ENCODE measurements at regions not wholly inside any gene's neighbourhood (a gene's known extent, or its start where the extent isn't known, plus 50 kb on each side); places are given as distances from the start of the nearest gene placed in this dataset.

DNA sequence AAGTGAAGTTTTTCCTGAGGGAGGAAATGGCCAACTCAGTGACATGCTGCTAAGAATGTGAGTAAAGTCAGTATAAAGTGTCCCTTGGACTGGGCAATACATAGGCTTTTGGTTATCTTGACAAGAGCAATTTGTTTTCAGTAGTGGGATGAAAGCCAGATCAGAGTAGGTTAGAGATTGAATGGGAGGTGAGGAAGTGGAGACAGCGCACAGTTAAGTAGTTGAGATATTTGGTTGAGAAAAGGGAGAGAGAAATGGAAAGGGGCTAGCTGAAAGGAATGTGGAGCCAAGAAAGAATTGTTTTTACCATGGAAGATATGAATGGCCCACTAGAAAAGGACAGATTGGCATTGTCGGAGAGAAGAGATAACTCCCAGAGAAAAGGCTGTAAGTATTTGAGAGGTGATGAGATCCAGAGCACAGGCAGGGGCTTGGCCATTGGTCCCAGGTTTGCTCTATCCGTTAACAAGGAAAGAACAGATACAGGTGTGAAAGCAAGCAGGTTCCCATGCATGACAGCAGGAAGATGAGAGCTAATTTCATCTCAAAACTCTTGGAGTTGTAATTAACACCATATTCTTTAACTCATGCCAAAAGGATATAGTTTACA, 392.0 kb downstream of the NR2F1-AS1 start:
- no peaks in the 10 kb centered on the region for H3K79me1 ChIP-seq (ENCODE audit: low read length)
- H2AK5ac ChIP-seq (ENCODE audit: low read length): no peak overlapping the region
- no peak overlapping the region for H3K14ac ChIP-seq (ENCODE audit: low read length)
- H3K79me2 ChIP-seq (ENCODE audit: control insufficient read depth, insufficient read depth, low read length, poor library complexity): no peaks in the 10 kb centered on the region
- H2AFZ ChIP-seq (ENCODE audit: insufficient read depth, low read length, poor library complexity): no peak overlapping the region
- H2BK120ac ChIP-seq (ENCODE audit: insufficient read depth, low read length, poor library complexity): no peak overlapping the region
- no peak overlapping the region for H3K27ac ChIP-seq (ENCODE audit: low read depth, low read length)
- H3K27me3 ChIP-seq (ENCODE audit: insufficient read depth, low read length): no peaks in the 10 kb centered on the region
- H2BK5ac ChIP-seq (ENCODE audit: low read depth, low read length, poor library complexity): no peak overlapping the region
- no peaks in the 10 kb centered on the region for H3K36me3 ChIP-seq (ENCODE audit: control insufficient read depth in 1 of 2, insufficient read depth in 2 of 2, low read length in 2 of 2)
- no peak overlapping the region for H3K4ac ChIP-seq (ENCODE audit: low read depth, low read length)
- H3K9me3 ChIP-seq (ENCODE audit: insufficient read depth, low read depth, low read length): no peaks in the 10 kb centered on the region
- H2BK12ac ChIP-seq (ENCODE audit: low read length): no peak overlapping the region
- no peak overlapping the region for H3K9ac ChIP-seq (ENCODE audit: low read length)
- H4K91ac ChIP-seq (ENCODE audit: low read depth, low read length): no peak overlapping the region
- H3K4me2 ChIP-seq (ENCODE audit: low read length): no peak overlapping the region
- WGBS (ENCODE audit: extremely low coverage, insufficient coverage, insufficient read length): 100% methylated on average over 1 of the region's 3 CpGs
- no peak overlapping the region for H4K12ac ChIP-seq (ENCODE audit: low read depth, low read length)
- H3K4me1 ChIP-seq (ENCODE audit: control insufficient read depth in 1 of 2, insufficient read depth in 2 of 2, low read length in 2 of 2): peaks cover 3 to 10% of the 10 kb centered on the region in 2 experiments
- DNase-seq: no peak
- no peak overlapping the region for H3K18ac ChIP-seq (ENCODE audit: low read length)
- no peak overlapping the region for H3K23ac ChIP-seq (ENCODE audit: low read length)
- no peak overlapping the region for H3K4me3 ChIP-seq (ENCODE audit: low read depth, low read length)
- H4K8ac ChIP-seq (ENCODE audit: low read depth, low read length): no peak overlapping the region

DNA sequence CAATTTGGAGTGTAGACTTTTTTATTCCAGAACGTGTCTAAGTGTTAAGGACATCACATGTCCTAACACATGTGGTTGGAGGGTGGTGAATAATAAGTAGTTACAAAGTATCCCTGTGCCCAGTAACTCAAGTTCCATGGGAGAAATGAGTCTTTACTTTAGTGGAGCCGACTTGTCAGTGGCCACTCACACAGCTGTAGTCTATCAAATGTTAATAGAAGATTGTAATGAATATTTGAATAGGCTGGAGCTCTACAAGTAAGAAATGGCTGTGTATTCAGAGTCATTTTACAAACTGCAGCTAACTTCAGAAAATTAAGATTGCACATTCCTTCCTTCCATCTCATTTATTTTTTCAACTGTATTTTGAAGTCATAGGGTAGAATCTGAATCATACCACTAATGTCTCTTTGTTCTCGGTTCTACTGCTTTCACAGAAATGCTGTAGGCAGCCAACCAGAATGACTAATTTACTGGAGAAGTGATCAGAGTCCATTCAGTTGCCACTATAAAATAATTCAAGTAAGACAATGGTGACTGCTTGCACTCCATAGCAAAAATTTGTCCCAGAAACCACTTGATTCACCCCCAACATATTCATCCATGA, 394.8 kb downstream of the NR2F1-AS1 start:
- no peaks in the 10 kb centered on the region for H3K36me3 ChIP-seq (ENCODE audit: control insufficient read depth in 1 of 2, insufficient read depth in 2 of 2, low read length in 2 of 2)
- no peak overlapping the region for H4K8ac ChIP-seq (ENCODE audit: low read depth, low read length)
- H3K14ac ChIP-seq (ENCODE audit: low read length): no peak overlapping the region
- H3K4ac ChIP-seq (ENCODE audit: low read depth, low read length): no peak overlapping the region
- peaks cover 3 to 8% of the 10 kb centered on the region in 2 experiments for H3K4me1 ChIP-seq (ENCODE audit: control insufficient read depth in 1 of 2, insufficient read depth in 2 of 2, low read length in 2 of 2)
- no peak overlapping the region for H2AK5ac ChIP-seq (ENCODE audit: low read length)
- no peak overlapping the region for H2BK120ac ChIP-seq (ENCODE audit: insufficient read depth, low read length, poor library complexity)
- H4K12ac ChIP-seq (ENCODE audit: low read depth, low read length): no peak overlapping the region
- H4K91ac ChIP-seq (ENCODE audit: low read depth, low read length): no peak overlapping the region
- no peak overlapping the region for H3K4me3 ChIP-seq (ENCODE audit: low read depth, low read length)
- H3K79me1 ChIP-seq (ENCODE audit: low read length): no peaks in the 10 kb centered on the region
- no peak for DNase-seq
- no peaks in the 10 kb centered on the region for H3K27me3 ChIP-seq (ENCODE audit: insufficient read depth, low read length)
- H3K4me2 ChIP-seq (ENCODE audit: low read length): no peak overlapping the region
- H3K18ac ChIP-seq (ENCODE audit: low read length): no peak overlapping the region
- H3K79me2 ChIP-seq (ENCODE audit: control insufficient read depth, insufficient read depth, low read length, poor library complexity): no peaks in the 10 kb centered on the region
- no peak overlapping the region for H3K9ac ChIP-seq (ENCODE audit: low read length)
- H2BK12ac ChIP-seq (ENCODE audit: low read length): no peak overlapping the region
- no peak overlapping the region for H3K27ac ChIP-seq (ENCODE audit: low read depth, low read length)
- no peak overlapping the region for H2AFZ ChIP-seq (ENCODE audit: insufficient read depth, low read length, poor library complexity)
- H2BK5ac ChIP-seq (ENCODE audit: low read depth, low read length, poor library complexity): no peak overlapping the region
- WGBS (ENCODE audit: extremely low coverage, insufficient coverage, insufficient read length): no CpG with 5 or more reads among the region's 3 CpGs
- no peaks in the 10 kb centered on the region for H3K9me3 ChIP-seq (ENCODE audit: insufficient read depth, low read depth, low read length)
- H3K23ac ChIP-seq (ENCODE audit: low read length): no peak overlapping the region

GRCh38 chr5:93184041-93184440, 397.0 kb downstream of the NR2F1-AS1 start:
- Histone ChIP-seq H3K4me1 (ENCODE audit: control insufficient read depth in 1 of 2, insufficient read depth in 2 of 2, low read length in 2 of 2) (peaks cover 2 to 3% of the 10 kb centered on the region in 2 experiments), H4K91ac (ENCODE audit: low read depth, low read length) (no peak overlapping the region), H2BK120ac (ENCODE audit: insufficient read depth, low read length, poor library complexity) (no peak overlapping the region), H3K4me3 (ENCODE audit: low read depth, low read length) (no peak overlapping the region), H3K79me1 (ENCODE audit: low read length) (no peaks in the 10 kb centered on the region), H3K79me2 (ENCODE audit: control insufficient read depth, insufficient read depth, low read length, poor library complexity) (no peaks in the 10 kb centered on the region), H3K14ac (ENCODE audit: low read length) (no peak overlapping the region), H3K9me3 (ENCODE audit: insufficient read depth, low read depth, low read length) (no peaks in the 10 kb centered on the region), H2BK12ac (ENCODE audit: low read length) (no peak overlapping the region), H2AFZ (ENCODE audit: insufficient read depth, low read length, poor library complexity) (no peak overlapping the region), H3K4ac (ENCODE audit: low read depth, low read length) (no peak overlapping the region), H4K8ac (ENCODE audit: low read depth, low read length) (no peak overlapping the region), H3K18ac (ENCODE audit: low read length) (no peak overlapping the region), H3K27ac (ENCODE audit: low read depth, low read length) (no peak overlapping the region), H3K9ac (ENCODE audit: low read length) (no peak overlapping the region), H3K27me3 (ENCODE audit: insufficient read depth, low read length) (no peaks in the 10 kb centered on the region), H2AK5ac (ENCODE audit: low read length) (no peak overlapping the region), H4K12ac (ENCODE audit: low read depth, low read length) (no peak overlapping the region), H3K4me2 (ENCODE audit: low read length) (no peak overlapping the region), H2BK5ac (ENCODE audit: low read depth, low read length, poor library complexity) (no peak overlapping the region), H3K23ac (ENCODE audit: low read length) (no peak overlapping the region), H3K36me3 (ENCODE audit: control insufficient read depth in 1 of 2, insufficient read depth in 2 of 2, low read length in 2 of 2) (no peaks in the 10 kb centered on the region)
- DNase-seq: no peak
- WGBS (ENCODE audit: extremely low coverage, insufficient coverage, insufficient read length): no CpG with 5 or more reads among the region's 1 CpG

DNA sequence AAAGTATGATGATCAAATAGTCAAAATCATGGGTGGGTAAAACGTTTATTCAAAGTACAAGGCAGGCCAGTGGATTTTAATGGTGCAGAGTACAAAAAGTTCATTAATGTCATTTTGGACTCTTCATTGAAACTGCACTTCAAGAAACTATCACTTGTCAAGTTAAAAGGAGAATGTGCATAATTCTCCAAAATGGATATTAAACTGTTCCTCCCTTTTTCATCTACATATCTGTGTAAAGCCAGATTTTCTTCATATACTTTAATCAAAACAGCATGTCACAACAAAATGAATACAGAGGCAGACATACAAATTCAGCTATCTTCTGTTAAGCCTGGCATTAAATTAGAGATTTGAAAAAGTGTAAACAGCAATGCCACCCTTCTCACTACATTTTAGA, 401.6 kb downstream of the NR2F1-AS1 start:
- Histone ChIP-seq H4K91ac (ENCODE audit: low read depth, low read length) (no peak overlapping the region), H2AK5ac (ENCODE audit: low read length) (no peak overlapping the region), H3K4me2 (ENCODE audit: low read length) (no peak overlapping the region), H3K18ac (ENCODE audit: low read length) (no peak overlapping the region), H3K9ac (ENCODE audit: low read length) (no peak overlapping the region), H3K27me3 (ENCODE audit: insufficient read depth, low read length) (no peaks in the 10 kb centered on the region), H3K27ac (ENCODE audit: low read depth, low read length) (no peak overlapping the region), H2BK12ac (ENCODE audit: low read length) (no peak overlapping the region), H4K12ac (ENCODE audit: low read depth, low read length) (no peak overlapping the region), H3K79me2 (ENCODE audit: control insufficient read depth, insufficient read depth, low read length, poor library complexity) (no peaks in the 10 kb centered on the region), H2AFZ (ENCODE audit: insufficient read depth, low read length, poor library complexity) (no peak overlapping the region), H3K4me3 (ENCODE audit: low read depth, low read length) (no peak overlapping the region), H4K8ac (ENCODE audit: low read depth, low read length) (no peak overlapping the region), H3K79me1 (ENCODE audit: low read length) (no peaks in the 10 kb centered on the region), H3K9me3 (ENCODE audit: insufficient read depth, low read depth, low read length) (no peaks in the 10 kb centered on the region), H3K36me3 (ENCODE audit: control insufficient read depth in 1 of 2, insufficient read depth in 2 of 2, low read length in 2 of 2) (no peaks in the 10 kb centered on the region), H3K14ac (ENCODE audit: low read length) (no peak overlapping the region), H3K4me1 (ENCODE audit: control insufficient read depth in 1 of 2, insufficient read depth in 2 of 2, low read length in 2 of 2) (no peaks in the 10 kb centered on the region), H2BK5ac (ENCODE audit: low read depth, low read length, poor library complexity) (no peak overlapping the region), H3K23ac (ENCODE audit: low read length) (no peak overlapping the region), H3K4ac (ENCODE audit: low read depth, low read length) (no peak overlapping the region), H2BK120ac (ENCODE audit: insufficient read depth, low read length, poor library complexity) (no peak overlapping the region)
- WGBS (ENCODE audit: extremely low coverage, insufficient coverage, insufficient read length): no CpG with 5 or more reads among the region's 1 CpG
- DNase-seq: no peak
